ENCODE measurements at regions not wholly inside any gene's neighbourhood (a gene's known extent, or its start where the extent isn't known, plus 50 kb on each side); places are given as distances from the start of the nearest gene placed in this dataset.

DNA sequence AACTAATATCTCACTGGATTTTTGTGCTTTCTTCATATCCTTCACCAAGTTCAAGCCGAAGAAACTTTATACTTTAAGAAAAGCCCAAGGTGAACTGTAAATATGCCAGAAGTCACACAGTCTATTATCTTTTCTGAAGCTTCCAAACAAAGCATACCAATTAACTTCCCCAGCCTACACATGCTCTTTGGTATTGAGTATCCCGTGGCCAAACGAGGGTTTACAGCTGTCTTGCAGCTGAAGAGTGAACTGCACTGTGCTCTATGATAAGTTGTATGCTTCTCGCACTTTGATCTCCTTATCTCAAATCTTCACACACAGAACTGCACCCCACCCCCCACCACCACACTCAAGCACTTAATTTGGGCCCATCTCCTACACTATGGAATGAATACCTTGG lies 215.6 kb upstream of the VEPH1 start:
- no peak for DNase-seq (ENCODE audit: low read depth)

- no peak for DNase-seq (ENCODE audit: low read depth)
Measured at GRCh38 chr3:157713101-157713500, 209.9 kb upstream of the VEPH1 start.

DNA sequence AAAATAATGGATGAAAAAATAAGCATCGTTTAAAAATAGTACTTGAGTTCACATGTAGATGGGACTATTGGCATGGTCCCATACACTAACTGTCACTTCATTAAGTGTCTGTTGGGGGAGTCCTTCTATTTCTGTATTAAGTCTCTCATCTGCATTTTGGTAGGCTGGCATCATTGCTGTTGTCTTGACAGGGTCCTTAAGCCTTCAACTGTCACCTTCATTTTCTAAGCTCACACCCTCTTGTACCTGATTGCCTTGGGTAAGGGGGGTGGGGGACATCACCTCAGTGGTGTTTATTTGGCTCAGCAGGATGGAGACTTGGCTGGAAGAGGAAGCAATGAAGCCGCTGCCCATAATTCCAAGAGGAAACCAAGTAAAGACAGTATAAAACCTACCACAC lies 202.0 kb upstream of the VEPH1 start:
- DNase-seq (ENCODE audit: low read depth): no peak

GRCh38 chr3:157700405-157700804 lies 197.2 kb upstream of the VEPH1 start:
- DNase-seq (ENCODE audit: low read depth): no peak

DNA sequence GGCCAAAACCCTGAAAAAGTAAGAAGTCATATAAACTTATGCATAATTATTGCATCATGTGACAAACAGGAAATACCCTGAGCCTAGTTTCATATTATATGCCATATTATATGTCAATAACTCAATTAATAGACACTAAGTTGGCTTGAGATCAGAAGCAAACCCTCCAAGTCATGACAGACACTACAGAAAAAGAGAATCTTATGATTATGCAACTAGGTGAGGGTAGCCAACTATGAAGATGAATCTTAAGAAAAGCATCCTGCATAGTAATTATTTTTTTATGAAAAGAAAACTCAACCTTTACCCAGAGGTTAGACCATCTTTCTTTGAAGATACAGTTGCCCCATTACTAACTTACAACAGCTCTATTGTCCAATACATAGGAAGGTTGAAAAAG lies 192.4 kb upstream of the VEPH1 start:
- DNase-seq (ENCODE audit: low read depth): no peak

- DNase-seq (ENCODE audit: low read depth): no peak
Measured at GRCh38 chr3:157695103-157695502, 191.9 kb upstream of the VEPH1 start.

DNA sequence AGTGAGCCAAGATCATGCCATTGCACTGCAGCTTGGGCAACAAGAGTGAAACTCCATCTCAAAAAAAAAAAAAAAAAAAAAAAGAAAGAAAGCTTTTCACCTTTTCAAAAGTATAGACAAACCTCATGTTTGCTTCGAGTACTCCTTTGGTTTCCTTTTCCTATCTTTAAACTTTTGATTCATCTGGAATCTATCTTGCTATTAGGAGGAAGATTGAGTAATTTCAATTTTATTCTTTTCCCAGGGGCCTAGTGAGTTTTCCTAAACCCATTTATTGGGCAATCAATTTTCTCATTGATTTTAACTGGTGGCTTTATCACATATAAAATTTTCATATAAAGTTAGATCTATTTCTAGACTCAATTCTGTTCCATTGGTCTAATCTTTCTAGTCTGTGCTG lies 190.5 kb upstream of the VEPH1 start:
- no peak for DNase-seq (ENCODE audit: low read depth)

DNA sequence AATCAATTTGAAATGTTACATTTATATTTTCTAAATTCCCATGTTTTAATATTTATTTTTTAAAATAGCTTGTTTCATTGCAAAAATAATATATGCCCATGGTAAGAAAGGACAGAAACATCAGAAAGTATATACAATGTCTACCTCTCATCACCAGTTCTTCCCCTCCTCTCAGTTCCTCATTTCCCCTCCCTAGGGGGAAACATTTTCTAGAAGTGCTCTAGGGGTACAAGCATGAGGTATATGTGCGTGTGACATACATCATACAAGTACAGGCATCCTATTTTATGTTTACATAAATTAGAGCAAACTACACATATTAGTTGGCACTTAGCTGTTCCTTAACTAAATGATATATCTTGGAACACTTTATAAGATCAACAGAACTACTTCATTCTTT lies 189.3 kb upstream of the VEPH1 start:
- no peak for DNase-seq (ENCODE audit: low read depth)

DNA sequence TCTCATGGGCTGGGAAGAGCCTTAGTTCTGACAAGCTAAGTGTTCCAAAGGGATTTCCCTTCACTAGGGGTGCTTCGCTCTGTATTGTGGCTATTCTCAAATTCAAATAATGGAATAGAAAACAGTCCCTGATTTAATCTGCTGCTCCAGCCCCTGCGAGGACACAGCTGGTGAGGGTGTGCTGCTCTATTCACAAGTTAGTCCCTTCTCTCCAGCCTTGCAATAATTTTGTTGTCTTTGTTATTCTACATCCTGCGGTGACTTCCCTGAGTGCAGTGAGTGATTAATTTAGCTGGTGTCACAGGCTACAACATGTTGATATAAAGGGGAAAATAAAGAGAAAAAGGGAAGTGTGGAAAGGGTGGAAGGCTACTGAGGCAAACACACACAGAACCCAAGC lies 180.5 kb upstream of the VEPH1 start:
- no peak for DNase-seq (ENCODE audit: low read depth)

- DNase-seq (ENCODE audit: low read depth): no peak
Measured at GRCh38 chr3:157672061-157672460, 168.8 kb upstream of the VEPH1 start.

DNA sequence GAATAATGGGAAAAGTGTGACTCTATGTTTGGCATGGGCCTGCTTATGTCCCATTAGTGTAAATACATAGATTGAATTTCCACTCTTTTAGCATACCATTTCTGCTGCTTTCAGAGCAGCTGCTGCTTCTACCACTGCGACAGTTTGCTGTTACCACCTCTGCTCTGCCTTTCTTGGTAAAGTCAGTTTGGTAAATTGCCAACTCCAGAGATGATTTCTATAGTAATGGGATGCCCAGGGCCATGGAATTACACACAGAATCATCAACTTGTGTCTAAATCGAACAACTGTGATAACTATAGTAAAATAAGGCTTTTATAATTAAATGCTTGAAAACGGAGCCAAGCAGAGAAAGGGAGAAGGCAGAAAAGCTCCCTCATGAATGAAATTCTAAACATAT lies 168.4 kb upstream of the VEPH1 start:
- DNase-seq (ENCODE audit: low read depth): no peak

GRCh38 chr3:157669416-157669815 lies 166.2 kb upstream of the VEPH1 start:
- no peak for DNase-seq (ENCODE audit: low read depth)

DNA sequence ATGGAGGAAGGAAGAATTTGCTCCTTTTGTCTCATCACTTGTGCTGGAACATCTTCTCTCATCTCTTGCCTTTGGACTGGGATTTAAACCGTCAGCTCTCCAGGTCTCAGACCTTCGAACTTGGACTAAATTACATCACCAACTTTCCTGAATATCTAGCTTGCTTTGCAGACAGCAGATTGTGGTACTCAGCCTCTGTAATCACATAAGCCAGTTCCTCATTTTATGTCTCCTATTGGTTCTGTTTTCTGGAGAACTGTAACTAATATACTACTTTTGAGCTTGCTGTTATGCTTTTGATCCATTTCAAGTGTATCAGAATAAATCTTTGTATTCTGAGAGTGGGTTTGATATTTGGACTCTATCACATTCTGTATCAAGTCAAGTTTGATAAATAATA lies 164.3 kb upstream of the VEPH1 start:
- DNase-seq (ENCODE audit: low read depth): no peak

DNA sequence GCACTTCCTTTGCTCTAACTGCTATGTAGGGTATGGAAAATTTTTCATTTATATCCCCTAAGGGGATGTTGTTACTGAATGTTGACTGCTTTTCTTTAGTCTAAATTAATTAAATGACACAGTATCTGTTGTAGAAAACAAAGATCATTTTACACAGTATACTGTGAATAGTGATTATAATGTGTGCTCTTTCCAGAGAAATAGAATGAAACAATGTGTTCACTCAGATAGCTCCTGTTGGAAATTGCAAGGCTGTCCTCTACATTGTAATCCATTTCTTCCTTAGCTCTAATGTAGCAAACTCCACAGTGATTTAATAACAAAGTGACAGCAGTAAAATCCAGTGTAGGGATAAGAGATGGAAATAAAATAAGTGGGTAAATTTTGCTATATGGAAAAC lies 159.0 kb upstream of the VEPH1 start:
- DNase-seq (ENCODE audit: low read depth): no peak

- DNase-seq (ENCODE audit: low read depth): no peak
Measured at GRCh38 chr3:157660847-157661246, 157.6 kb upstream of the VEPH1 start.

- no peak for DNase-seq (ENCODE audit: low read depth)
Measured at GRCh38 chr3:157652366-157652765, 149.2 kb upstream of the VEPH1 start.

DNA sequence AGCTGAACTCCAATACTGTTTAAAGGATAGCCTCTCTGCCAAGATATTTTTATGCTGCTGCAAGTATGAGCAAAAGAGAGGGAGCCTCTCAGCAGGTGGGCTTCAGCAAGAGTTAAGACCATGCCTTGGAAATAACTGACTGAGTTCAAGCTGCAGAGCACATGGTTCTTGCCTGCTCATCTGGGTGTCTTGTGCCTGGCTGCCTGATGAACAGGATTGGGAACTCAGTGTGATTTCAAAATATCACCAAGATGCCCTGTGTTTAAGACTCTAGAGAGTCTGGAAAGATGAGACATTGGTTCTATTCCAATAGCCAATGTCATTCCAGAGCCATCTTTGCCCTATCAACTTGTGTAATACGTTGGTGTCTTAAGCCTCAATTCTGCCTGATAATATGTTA lies 147.5 kb upstream of the VEPH1 start:
- DNase-seq (ENCODE audit: low read depth): no peak

- no peak for DNase-seq (ENCODE audit: low read depth)
Measured at GRCh38 chr3:157650172-157650571, 147.0 kb upstream of the VEPH1 start.

DNA sequence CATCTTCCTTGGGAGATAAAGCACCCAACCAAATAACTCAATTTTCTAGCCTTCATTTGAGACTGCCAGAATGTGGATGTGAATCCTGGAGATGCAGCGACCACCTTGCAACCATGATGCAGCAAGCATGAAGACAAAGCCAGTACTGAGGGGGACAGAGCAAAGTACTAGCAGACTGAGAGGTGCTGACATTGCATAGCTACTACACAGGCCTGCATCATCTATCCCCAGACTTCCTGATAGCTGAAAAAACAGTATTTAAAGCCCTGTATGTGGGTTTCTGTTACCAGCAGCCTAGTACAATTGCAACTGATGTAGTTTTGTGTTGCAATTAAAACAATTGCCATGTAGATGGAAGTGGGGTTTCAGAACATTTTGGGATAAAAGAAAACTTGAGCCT lies 146.3 kb upstream of the VEPH1 start:
- DNase-seq (ENCODE audit: low read depth): no peak

DNA sequence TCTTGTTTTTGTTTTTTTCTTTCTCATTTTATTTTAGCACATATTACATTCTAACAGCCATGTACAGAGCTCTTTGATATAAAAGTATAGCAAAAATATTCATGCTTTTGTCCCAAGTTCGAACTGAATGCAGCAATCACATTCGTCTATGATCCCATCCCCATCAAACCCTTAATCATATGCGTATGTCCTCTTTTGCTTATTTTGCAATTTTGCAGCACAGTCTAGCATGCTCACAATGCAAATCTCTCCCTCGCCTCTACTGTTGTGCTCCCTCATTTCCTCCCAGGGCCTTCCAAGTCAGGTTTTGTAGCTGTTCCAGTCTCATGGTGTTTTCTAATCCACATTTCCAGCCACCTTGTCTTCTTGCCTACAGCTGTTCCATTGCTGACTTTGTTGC lies 144.6 kb upstream of the VEPH1 start:
- DNase-seq (ENCODE audit: low read depth): no peak

DNA sequence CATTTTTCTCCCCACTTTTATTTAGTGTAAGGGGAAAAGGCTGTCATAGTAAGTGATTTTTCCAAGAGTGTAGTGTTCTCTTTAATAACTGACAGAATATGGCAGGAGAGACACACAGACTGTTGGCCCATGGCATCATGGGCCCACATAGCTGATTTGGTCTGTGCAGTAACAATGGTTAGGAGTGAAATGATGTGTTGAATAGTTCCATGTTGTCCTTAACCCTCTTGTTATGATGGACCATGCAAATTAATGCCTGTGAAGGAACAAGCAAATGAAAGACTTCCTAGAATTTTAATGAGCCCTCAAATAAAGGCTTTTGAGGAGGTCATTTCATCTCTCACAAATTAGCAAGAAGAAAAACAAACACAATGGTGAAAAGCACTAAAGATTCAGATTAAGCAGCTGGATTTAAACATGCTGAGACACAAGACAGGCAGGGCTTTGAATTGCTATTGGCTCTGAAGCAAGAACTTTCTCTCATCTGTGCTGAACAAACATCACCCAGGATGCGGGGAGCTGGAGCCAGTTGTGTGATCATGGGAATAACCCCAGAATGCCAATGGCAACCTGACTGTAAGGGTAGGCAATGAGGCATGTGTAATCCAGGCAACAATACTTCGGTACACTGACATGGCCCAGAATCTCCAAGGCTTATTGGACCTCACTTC lies 136.7 kb upstream of the VEPH1 start:
- DNase-seq (ENCODE audit: low read depth): no peak

- DNase-seq (ENCODE audit: low read depth): no peak
Measured at GRCh38 chr3:157637866-157638265, 134.7 kb upstream of the VEPH1 start.

- no peak for DNase-seq (ENCODE audit: low read depth)
Measured at GRCh38 chr3:157633241-157633640, 130.0 kb upstream of the VEPH1 start.

- DNase-seq (ENCODE audit: low read depth): no peak
Measured at GRCh38 chr3:157632075-157632474, 128.9 kb upstream of the VEPH1 start.

DNA sequence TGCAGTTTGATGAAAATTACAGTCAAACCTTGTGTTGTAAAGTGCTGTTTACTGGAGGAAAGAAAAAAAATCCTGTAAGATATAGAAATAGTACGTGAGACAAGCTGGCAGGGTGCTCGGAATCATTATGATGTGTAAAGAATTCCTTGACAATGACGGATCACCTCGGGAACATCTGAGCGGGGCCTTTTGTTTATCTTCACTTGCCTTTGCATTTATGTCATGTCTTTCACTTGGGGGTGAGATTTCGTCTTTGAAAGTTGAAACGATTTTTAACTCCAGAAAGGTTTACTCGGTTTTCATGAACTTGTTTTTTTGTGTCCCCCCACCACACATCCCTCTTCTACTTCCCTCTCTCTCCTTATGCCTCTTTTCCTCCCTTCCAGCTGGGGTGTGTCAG lies 128.3 kb upstream of the VEPH1 start:
- DNase-seq (ENCODE audit: low read depth): no peak

Measured in fibroblast of the conjunctiva (primary cell).